ENCODE measurements at regions not wholly inside any gene's neighbourhood (a gene's known extent, or its start where the extent isn't known, plus 50 kb on each side); places are given as distances from the start of the nearest gene placed in this dataset.

- intact Hi-C loops (cut with DNase I, micrococcal nuclease): no loop called here
Observed at GRCh38 chr18:78495550-78495949, 484.1 kb upstream of the SALL3 start.

GRCh38 chr18:78496079-78496478, 483.5 kb upstream of the SALL3 start:
- DNase-seq (no peak), ATAC-seq (no peak)
- intact Hi-C loops (cut with DNase I, micrococcal nuclease): no loop called here
- H3K4me1 ChIP-seq (ENCODE audit: low read depth): no peaks in the 10 kb centered on the region
- H3K4me3 ChIP-seq: no peak overlapping the region
- no peaks in the 10 kb centered on the region for H3K36me3 ChIP-seq (ENCODE audit: low read depth)
- peaks cover 30% of the 10 kb centered on the region for H3K9me3 ChIP-seq
- no peak for TF ChIP-seq CTCF (IDR thresholded peaks at IDR 0.05)

More at GRCh38 chr18:78495550-78495949, 484.1 kb upstream of the SALL3 start:
- Histone ChIP-seq H3K4me3 (no peak overlapping the region), H3K36me3 (ENCODE audit: low read depth) (no peaks in the 10 kb centered on the region), H3K4me1 (ENCODE audit: low read depth) (no peaks in the 10 kb centered on the region), H3K9me3 (peaks cover 30% of the 10 kb centered on the region)
- no peak for ATAC-seq
- no peak for TF ChIP-seq CTCF (IDR thresholded peaks at IDR 0.05)
- DNase-seq: no peak

GRCh38 chr18:78497641-78498040, 482.0 kb upstream of the SALL3 start:
- no peak for DNase-seq

GRCh38 chr18:78499586-78499985, 480.0 kb upstream of the SALL3 start:
- ATAC-seq: no peak
- H3K4me1 ChIP-seq (ENCODE audit: low read depth): no peaks in the 10 kb centered on the region
- DNase-seq: no peak
- H3K4me3 ChIP-seq: no peak overlapping the region
- H3K9me3 ChIP-seq: peaks cover 43% of the 10 kb centered on the region
- no peaks in the 10 kb centered on the region for H3K36me3 ChIP-seq (ENCODE audit: low read depth)
- no peak for TF ChIP-seq CTCF (IDR thresholded peaks at IDR 0.05)
- intact Hi-C loops (cut with DNase I, micrococcal nuclease): no loop called here

More at GRCh38 chr18:78497641-78498040, 482.0 kb upstream of the SALL3 start:
- Histone ChIP-seq H3K4me1 (ENCODE audit: low read depth) (no peaks in the 10 kb centered on the region), H3K36me3 (ENCODE audit: low read depth) (no peaks in the 10 kb centered on the region), H3K4me3 (no peak overlapping the region), H3K9me3 (peaks cover 35% of the 10 kb centered on the region)
- no peak for ATAC-seq
- no peak for TF ChIP-seq CTCF (IDR thresholded peaks at IDR 0.05)
- intact Hi-C loops (cut with DNase I, micrococcal nuclease): no loop called here

- no peaks in the 10 kb centered on the region for H3K4me1 ChIP-seq (ENCODE audit: low read depth)
- ATAC-seq (no peak), DNase-seq (no peak)
- no peaks in the 10 kb centered on the region for H3K36me3 ChIP-seq (ENCODE audit: low read depth)
- intact Hi-C loops (cut with DNase I, micrococcal nuclease): no loop called here
- no peak overlapping the region for H3K4me3 ChIP-seq
- no peak for TF ChIP-seq CTCF (IDR thresholded peaks at IDR 0.05)
- peaks cover 39% of the 10 kb centered on the region for H3K9me3 ChIP-seq
Observed at GRCh38 chr18:78501251-78501650, 478.4 kb upstream of the SALL3 start.

- Histone ChIP-seq H3K4me1 (ENCODE audit: low read depth) (no peaks in the 10 kb centered on the region), H3K36me3 (ENCODE audit: low read depth) (no peaks in the 10 kb centered on the region), H3K9me3 (peaks cover 39% of the 10 kb centered on the region), H3K4me3 (no peak overlapping the region)
- DNase-seq (no peak), ATAC-seq (no peak)
- no peak for TF ChIP-seq CTCF (IDR thresholded peaks at IDR 0.05)
- intact Hi-C loops (cut with DNase I, micrococcal nuclease): no loop called here
Observed at GRCh38 chr18:78503129-78503528, 476.5 kb upstream of the SALL3 start.
